ENCODE measurements at regions not wholly inside any gene's neighbourhood (a gene's known extent, or its start where the extent isn't known, plus 50 kb on each side); places are given as distances from the start of the nearest gene placed in this dataset.

DNA sequence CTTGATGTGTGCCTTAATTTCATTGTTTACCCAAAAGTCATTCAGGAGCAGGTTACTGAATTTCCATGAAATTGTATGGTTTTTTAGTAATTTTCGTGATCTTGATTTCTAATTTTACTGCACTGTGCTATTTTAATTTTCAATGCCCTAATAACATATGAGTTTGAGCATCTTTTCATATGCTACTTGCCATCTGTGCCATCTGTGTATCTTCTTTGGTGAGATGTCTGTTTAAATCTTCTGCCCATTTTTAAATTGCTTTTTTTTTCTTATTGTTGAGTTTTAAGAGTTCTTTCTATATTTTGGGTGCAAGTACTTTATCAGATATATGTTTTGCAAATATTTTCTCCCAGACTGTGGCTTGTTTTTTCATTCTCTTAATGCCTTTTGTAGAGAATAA, 165.9 kb downstream of the ST6GAL2 start:
- Mint-ChIP-seq H3K9me3 (peaks cover 31% of the 10 kb centered on the region), H3K4me1 (no peaks in the 10 kb centered on the region), H3K36me3 (no peaks in the 10 kb centered on the region), H3K27ac (no peak overlapping the region), H3K27me3 (no peaks in the 10 kb centered on the region), H3K4me3 (no peak overlapping the region)
- no peak for ATAC-seq

DNA sequence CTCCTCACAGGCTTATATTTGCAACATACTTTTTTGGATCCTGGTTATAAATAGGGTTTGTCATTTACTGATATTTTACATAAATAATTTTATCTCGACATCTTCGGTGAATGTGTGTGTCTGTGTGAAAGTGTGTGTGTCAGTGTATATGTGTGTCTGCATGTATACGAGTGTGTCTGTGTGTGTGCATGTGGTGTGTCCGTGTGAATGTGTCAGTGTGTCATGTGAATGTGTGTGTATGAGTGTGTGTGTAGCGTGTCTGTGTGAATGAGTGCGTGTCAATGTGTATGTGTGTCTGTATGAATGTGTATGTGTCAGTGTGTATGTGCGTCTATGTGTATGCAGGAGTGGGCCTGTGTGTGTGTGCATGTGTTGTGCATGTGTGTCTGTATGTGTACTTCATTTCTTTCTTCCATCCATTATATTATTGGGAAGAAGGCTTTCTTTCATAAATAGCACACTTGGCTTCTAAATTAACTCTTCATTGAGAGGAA, 161.6 kb downstream of the ST6GAL2 start:
- Mint-ChIP-seq H3K4me1 (no peaks in the 10 kb centered on the region), H3K27me3 (no peaks in the 10 kb centered on the region), H3K9me3 (peaks cover 14% of the 10 kb centered on the region), H3K27ac (no peak overlapping the region), H3K4me3 (no peak overlapping the region), H3K36me3 (no peaks in the 10 kb centered on the region)
- ATAC-seq: no peak

DNA sequence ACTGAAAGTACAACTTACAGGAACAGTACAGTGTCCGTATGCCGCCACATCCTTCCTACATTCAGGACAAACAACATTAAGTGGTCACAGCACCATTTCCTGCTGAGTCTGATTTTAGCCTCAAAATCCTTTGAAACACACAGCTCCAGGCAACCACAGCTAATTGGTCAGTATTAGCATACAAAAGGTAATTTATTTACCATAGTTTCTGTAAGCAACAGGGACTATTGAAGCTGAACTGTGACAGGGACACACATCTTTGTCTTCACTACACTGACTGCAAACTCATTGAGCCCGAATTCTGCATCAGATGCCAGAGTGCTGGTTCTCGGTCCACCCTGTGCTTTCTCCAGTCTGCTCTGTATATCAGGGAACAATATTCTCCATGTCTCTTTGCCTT, 151.8 kb downstream of the ST6GAL2 start:
- peaks cover 11% of the 10 kb centered on the region for H3K9me3 Mint-ChIP-seq
- no peaks in the 10 kb centered on the region for H3K36me3 Mint-ChIP-seq

DNA sequence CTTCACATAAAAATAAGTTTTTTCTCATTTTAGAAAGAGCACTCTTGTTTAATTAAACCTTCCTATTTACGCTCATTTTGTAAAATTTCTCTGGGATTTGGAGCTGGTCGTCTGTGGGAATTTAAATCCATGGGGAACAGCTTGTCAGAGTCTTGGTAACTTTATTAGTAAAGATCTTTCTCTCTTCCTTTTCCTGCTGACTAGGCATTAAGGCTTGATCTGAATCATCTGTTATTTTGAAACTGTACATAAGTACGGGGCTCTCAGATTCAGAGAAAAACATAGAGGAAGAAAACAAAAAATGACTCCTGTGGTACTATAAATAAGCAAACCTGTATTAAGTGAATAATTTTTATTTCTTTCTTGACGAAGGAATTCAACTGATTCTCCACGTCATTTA, 150.2 kb downstream of the ST6GAL2 start:
- H3K4me3 Mint-ChIP-seq: no peak overlapping the region

More for the DNA sequence above, 151.8 kb downstream of the ST6GAL2 start:
- H3K4me3 Mint-ChIP-seq: no peak overlapping the region
- no peak overlapping the region for H3K27ac Mint-ChIP-seq
- no peaks in the 10 kb centered on the region for H3K4me1 Mint-ChIP-seq
- no peak for ATAC-seq
- no peaks in the 10 kb centered on the region for H3K27me3 Mint-ChIP-seq

DNA sequence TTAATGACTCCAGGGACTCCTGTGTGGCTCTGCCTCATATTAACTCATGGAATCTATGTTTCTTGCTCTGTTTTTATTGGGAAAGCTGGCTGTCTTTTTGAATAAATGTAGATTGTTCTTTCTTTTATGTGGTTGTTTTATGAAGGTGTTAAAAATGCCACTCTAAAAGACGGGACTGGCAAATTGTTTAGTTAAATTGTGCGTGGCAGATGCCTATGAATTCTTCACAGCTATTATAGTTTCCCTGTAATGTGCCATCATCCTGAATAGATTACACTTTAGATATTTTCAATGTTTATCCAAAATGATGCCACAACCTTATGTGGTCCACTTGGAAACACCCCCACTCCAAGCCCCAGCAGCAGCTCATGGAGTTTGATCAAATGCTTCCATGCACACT, 149.7 kb downstream of the ST6GAL2 start:
- Mint-ChIP-seq H3K27me3 (no peaks in the 10 kb centered on the region), H3K36me3 (no peaks in the 10 kb centered on the region), H3K27ac (no peak overlapping the region), H3K4me3 (no peak overlapping the region), H3K4me1 (no peaks in the 10 kb centered on the region), H3K9me3 (peaks cover 8% of the 10 kb centered on the region)
- ATAC-seq: no peak

More for the DNA sequence above, 150.2 kb downstream of the ST6GAL2 start:
- no peak for ATAC-seq
- no peak overlapping the region for H3K27ac Mint-ChIP-seq
- H3K36me3 Mint-ChIP-seq: no peaks in the 10 kb centered on the region
- peaks cover 8% of the 10 kb centered on the region for H3K9me3 Mint-ChIP-seq
- H3K27me3 Mint-ChIP-seq: no peaks in the 10 kb centered on the region
- H3K4me1 Mint-ChIP-seq: no peaks in the 10 kb centered on the region

DNA sequence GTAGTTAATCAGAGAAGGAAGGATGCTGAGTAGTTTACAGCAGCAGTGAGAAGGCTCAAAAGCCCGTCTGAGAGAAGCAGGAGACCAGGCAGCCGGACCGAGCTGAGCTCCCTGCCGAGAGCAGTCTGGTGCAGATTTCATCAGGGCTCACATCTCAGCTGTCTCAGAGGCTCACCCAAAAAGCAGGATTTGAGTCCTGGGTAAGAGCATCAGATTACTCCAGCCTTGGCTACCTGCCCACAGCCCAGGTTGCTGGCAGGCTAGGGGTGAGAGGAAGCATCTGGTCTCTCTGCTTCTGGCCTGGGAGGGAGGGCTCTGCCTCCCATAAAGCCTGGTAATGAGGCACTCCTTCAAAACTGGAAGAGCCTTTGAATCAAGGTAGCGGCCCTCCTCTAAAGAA, 140.5 kb downstream of the ST6GAL2 start:
- Mint-ChIP-seq H3K27me3 (no peaks in the 10 kb centered on the region), H3K9me3 (peaks cover 2% of the 10 kb centered on the region), H3K36me3 (no peaks in the 10 kb centered on the region), H3K4me1 (no peaks in the 10 kb centered on the region), H3K4me3 (no peak overlapping the region), H3K27ac (no peak overlapping the region)
- ATAC-seq: no peak

DNA sequence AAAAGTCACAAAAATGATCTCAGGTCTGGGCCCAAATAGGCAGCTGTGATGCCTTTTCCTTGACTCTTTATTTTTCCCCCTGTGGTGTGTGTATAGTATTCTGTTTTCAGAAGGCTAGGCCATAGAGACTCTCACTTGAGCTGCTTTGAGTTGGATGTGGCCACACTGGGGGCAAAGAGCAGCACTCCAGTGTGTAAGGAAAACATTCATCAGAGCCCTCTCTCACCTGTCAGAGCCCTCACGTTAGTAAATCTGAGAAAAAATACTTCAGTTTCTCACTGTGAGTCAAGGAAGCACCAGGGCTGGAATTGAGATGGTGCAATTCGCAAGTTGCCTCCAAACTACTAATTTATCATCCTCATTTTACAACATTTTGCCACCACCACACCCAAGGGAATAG, 136.1 kb downstream of the ST6GAL2 start:
- Mint-ChIP-seq H3K27me3 (no peaks in the 10 kb centered on the region), H3K4me3 (no peak overlapping the region), H3K4me1 (no peaks in the 10 kb centered on the region), H3K27ac (no peak overlapping the region), H3K36me3 (no peaks in the 10 kb centered on the region), H3K9me3 (no peaks in the 10 kb centered on the region)
- no peak for ATAC-seq
